CD14-positive monocyte (primary cell): ENCODE measurements at regions not wholly inside any gene's neighbourhood (a gene's known extent, or its start where the extent isn't known, plus 50 kb on each side); places are given as distances from the start of the nearest gene placed in this dataset.

Source experiments
- DNase-seq, 3 donors: peaks; one replicate each; pipeline ENCODE4 v3.0.0-alpha.2; 2011 to 2022
- H2AFZ ChIP-seq: 2 replicates; pipeline ENCODE4 v1.6.0; 2012; ENCODE audit warnings: mild to moderate bottlenecking, low read depth, low read length, inconsistent platforms; ENCODE audit not compliant: insufficient read depth, poor library complexity, severe bottlenecking
- H3K27ac ChIP-seq, 2 donors: 1 replicate in 1 of 2; 2 replicates in 1 of 2; pipeline ENCODE4 v1.5.1; 2012 to 2013; ENCODE audit warnings: low read length in 2 of 2, control low read depth in 1 of 2, inconsistent platforms in 1 of 2, low read depth in 1 of 2, mild to moderate bottlenecking in 1 of 2
- H3K27me3 ChIP-seq, 2 donors: one replicate each; pipeline versions ENCODE4 v1.6.0 to v1.6.1; 2011 to 2013; ENCODE audit warnings: low read length in 2 of 2; ENCODE audit not compliant: control insufficient read depth in 2 of 2, insufficient read depth in 2 of 2
- H3K36me3 ChIP-seq, 2 donors: replicated peaks in 1 of 2; 1 replicate in 1 of 2; 2 replicates in 1 of 2; pipeline versions ENCODE4 v1.5.1 to v1.6.1; 2012 to 2013; ENCODE audit warnings: low read length in 2 of 2, control low read depth in 1 of 2, inconsistent platforms in 1 of 2, mild to moderate bottlenecking in 1 of 2; ENCODE audit not compliant: insufficient read depth in 2 of 2, control insufficient read depth in 1 of 2
- H3K4me1 ChIP-seq, 2 donors: 1 replicate in 1 of 2; 2 replicates in 1 of 2; pipeline versions ENCODE4 v1.5.1 to v1.6.1; 2012 to 2013; ENCODE audit warnings: low read length in 2 of 2, control low read depth in 1 of 2, inconsistent platforms in 1 of 2, mild to moderate bottlenecking in 1 of 2, moderate library complexity in 1 of 2; ENCODE audit not compliant: insufficient read depth in 2 of 2, control insufficient read depth in 1 of 2
- H3K4me2 ChIP-seq: replicated peaks from 2 replicates; pipeline ENCODE3; 2012; ENCODE audit warnings: low read length, moderate library complexity, mild to moderate bottlenecking; ENCODE audit not compliant: poor library complexity, severe bottlenecking; ENCODE audit errors: extremely low read depth
- H3K4me3 ChIP-seq, 3 experiments: fragments of 200-600 bp in 1 of 3; sonication (generic) in 1 of 3; replicated peaks in 1 of 3; 1 replicate in 2 of 3; 2 replicates in 1 of 3; pipeline ENCODE4 v1.5.1; 2011 to 2013; ENCODE audit warnings: low read length in 3 of 3, mild to moderate bottlenecking in 3 of 3, control low read depth in 2 of 3, low read depth in 2 of 3, inconsistent platforms in 1 of 3, moderate library complexity in 1 of 3
- H3K79me2 ChIP-seq: 2 replicates; pipeline ENCODE4 v1.6.0; 2012; ENCODE audit warnings: mild to moderate bottlenecking, control low read depth, inconsistent platforms, low read length, moderate library complexity; ENCODE audit not compliant: insufficient read depth
- H3K9ac ChIP-seq: 2 replicates; pipeline ENCODE4 v1.6.0; 2017; ENCODE audit warnings: low read length, mild to moderate bottlenecking; ENCODE audit not compliant: insufficient read depth, poor library complexity, severe bottlenecking
- H3K9me3 ChIP-seq, 2 donors: replicated peaks in 1 of 2; 1 replicate in 1 of 2; 2 replicates in 1 of 2; pipeline versions ENCODE4 v1.5.1 to v1.6.1; 2012 to 2013; ENCODE audit warnings: low read length in 2 of 2, control low read depth in 1 of 2; ENCODE audit not compliant: control insufficient read depth in 1 of 2, insufficient read depth in 1 of 2
- H4K20me1 ChIP-seq: 2 replicates; pipeline ENCODE4 v1.6.0; 2012; ENCODE audit warnings: mild to moderate bottlenecking, low read length, control low read depth, moderate library complexity; ENCODE audit not compliant: insufficient read depth
- H3K27ac Mint-ChIP-seq, 7 donors: one replicate each; pipeline ENCODE4 v1.8.0; 2020; ENCODE audit warnings: mild to moderate bottlenecking in 7 of 7, mixed read lengths in 7 of 7, moderate library complexity in 6 of 7, inconsistent platforms in 2 of 7
- H3K27me3 Mint-ChIP-seq, 3 donors: one replicate each; pipeline ENCODE4 v1.8.0; 2021 to 2022; ENCODE audit warnings: low read depth in 3 of 3, mild to moderate bottlenecking in 3 of 3, mixed read lengths in 3 of 3, moderate library complexity in 3 of 3, inconsistent platforms in 1 of 3
- H3K36me3 Mint-ChIP-seq, 2 donors: one replicate each; pipeline ENCODE4 v1.8.0; 2020; ENCODE audit warnings: mixed read lengths in 2 of 2, inconsistent platforms in 1 of 2, mild to moderate bottlenecking in 1 of 2
- H3K4me1 Mint-ChIP-seq: one replicate; pipeline ENCODE4 v1.8.0; 2020; ENCODE audit warnings: mild to moderate bottlenecking, mixed read lengths
- H3K4me3 Mint-ChIP-seq, 2 donors: one replicate each; pipeline ENCODE4 v1.8.0; 2020; ENCODE audit warnings: mild to moderate bottlenecking in 2 of 2, mixed read lengths in 2 of 2, moderate library complexity in 1 of 2
- H3K9me3 Mint-ChIP-seq, 7 donors: one replicate each; pipeline ENCODE4 v1.8.0; 2020 to 2022; ENCODE audit warnings: mixed read lengths in 7 of 7, mild to moderate bottlenecking in 6 of 7, moderate library complexity in 6 of 7, inconsistent platforms in 2 of 7
- WGBS: methylation state at CpG from one replicate; pipeline ENCODE4 v1.1.5; 2013; ENCODE audit warnings: missing lambda C conversion rate; ENCODE audit not compliant: insufficient coverage; 5-methylcytosine and 5-hydroxymethylcytosine counted together
- intact Hi-C, 2 donors: fragments of 100-400 bp; cut with micrococcal nuclease; formaldehyde crosslinking; loops; one replicate each; pipeline versions ENCODE4 v1.15.0 to v1.15.1; 2023
- TF ChIP-seq, protein P1 (sequence below): fragments of 200-600 bp; IDR thresholded peaks from one replicate; pipeline ENCODE4 v1.8.0; 2022; ENCODE audit warnings: antibody characterized with exemption, mild to moderate bottlenecking

DNA sequence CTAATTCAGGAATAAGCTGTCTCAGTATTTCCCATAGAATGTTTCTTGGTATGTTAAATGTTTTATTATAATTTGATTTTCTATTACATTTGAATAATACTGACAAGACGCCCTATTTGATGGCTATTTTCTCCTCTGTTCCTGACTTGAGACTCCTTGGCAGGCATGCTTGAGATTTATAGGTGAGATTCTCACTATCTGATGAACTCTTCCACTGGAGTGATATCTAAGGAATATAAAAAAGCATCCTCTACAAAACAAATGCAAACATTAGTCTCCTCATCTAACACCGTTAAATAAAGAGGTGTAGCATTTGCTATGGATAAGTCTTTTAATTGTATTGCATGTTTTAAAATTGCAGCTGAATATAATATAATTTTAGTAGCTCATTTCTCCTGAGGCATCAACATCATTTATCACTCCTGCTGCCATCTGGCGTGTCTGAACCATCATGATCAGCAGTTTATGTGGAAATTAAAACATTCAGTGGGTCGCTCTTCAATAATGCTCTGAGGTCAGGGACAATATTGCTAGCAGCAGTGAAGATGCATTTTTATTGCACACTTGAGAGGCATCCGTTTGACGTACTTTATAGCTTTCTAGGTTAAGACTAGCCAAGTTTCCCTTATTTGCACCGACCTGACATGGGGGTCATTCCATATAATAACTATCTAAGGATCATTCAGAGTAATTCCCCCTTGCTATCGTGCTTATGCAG, 210.4 kb upstream of the GALNTL6 start:
- no peaks in the 10 kb centered on the region for H3K36me3 Mint-ChIP-seq
- no peak overlapping the region for H3K4me2 ChIP-seq
- no peak overlapping the region for H2AFZ ChIP-seq

DNA sequence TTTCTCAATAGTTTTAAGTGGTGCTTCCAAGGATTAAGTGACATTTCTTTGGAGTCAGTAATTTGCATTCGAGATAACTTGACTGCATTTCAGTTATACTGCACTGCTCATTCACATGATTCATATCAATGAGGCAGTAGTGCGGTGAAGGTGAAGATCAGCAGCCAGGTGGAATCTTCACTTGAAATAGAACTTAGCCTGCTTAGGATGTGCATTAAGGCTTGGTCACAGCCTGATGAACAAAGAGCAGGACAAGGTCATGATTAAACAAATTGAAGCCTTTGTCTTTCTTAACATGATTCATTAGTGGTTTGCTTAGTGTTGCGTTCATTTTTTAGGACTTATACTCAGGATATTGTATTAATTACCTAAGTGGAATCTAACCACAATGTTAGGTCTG, 212.1 kb upstream of the GALNTL6 start:
- Histone ChIP-seq H3K79me2 (no peaks in the 10 kb centered on the region), H3K9me3 (peaks cover 0 to 5% of the 10 kb centered on the region in 2 donors), H4K20me1 (no peaks in the 10 kb centered on the region), H3K9ac (no peak overlapping the region), H3K36me3 (no peaks in the 10 kb centered on the region), H3K4me1 (no peaks in the 10 kb centered on the region), H3K27me3 (no peaks in the 10 kb centered on the region), H3K4me3 (no peak overlapping the region), H2AFZ (no peak overlapping the region), H3K27ac (no peak overlapping the region), H3K4me2 (no peak overlapping the region)
- no peak for DNase-seq
- H3K4me1 Mint-ChIP-seq: no peaks in the 10 kb centered on the region
- H3K36me3 Mint-ChIP-seq: no peaks in the 10 kb centered on the region
- peaks cover 0 to 7% (median 4%) of the 10 kb centered on the region in 7 donors for H3K9me3 Mint-ChIP-seq
- H3K4me3 Mint-ChIP-seq: no peak overlapping the region
- 100% methylated on average over 1 of the region's 3 CpGs for WGBS
- H3K27me3 Mint-ChIP-seq: no peaks in the 10 kb centered on the region
- TF ChIP-seq, protein P1, sequence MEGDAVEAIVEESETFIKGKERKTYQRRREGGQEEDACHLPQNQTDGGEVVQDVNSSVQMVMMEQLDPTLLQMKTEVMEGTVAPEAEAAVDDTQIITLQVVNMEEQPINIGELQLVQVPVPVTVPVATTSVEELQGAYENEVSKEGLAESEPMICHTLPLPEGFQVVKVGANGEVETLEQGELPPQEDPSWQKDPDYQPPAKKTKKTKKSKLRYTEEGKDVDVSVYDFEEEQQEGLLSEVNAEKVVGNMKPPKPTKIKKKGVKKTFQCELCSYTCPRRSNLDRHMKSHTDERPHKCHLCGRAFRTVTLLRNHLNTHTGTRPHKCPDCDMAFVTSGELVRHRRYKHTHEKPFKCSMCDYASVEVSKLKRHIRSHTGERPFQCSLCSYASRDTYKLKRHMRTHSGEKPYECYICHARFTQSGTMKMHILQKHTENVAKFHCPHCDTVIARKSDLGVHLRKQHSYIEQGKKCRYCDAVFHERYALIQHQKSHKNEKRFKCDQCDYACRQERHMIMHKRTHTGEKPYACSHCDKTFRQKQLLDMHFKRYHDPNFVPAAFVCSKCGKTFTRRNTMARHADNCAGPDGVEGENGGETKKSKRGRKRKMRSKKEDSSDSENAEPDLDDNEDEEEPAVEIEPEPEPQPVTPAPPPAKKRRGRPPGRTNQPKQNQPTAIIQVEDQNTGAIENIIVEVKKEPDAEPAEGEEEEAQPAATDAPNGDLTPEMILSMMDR: no peak
- intact Hi-C loops: no loop called here
- H3K27ac Mint-ChIP-seq: no peak overlapping the region

More for the DNA sequence above, 210.4 kb upstream of the GALNTL6 start:
- TF ChIP-seq, protein P1: no peak
- Histone ChIP-seq H3K4me1 (no peaks in the 10 kb centered on the region), H3K79me2 (no peaks in the 10 kb centered on the region), H3K4me3 (no peak overlapping the region), H4K20me1 (no peaks in the 10 kb centered on the region), H3K36me3 (no peaks in the 10 kb centered on the region), H3K27ac (no peak overlapping the region), H3K9me3 (peaks cover 0 to 3% of the 10 kb centered on the region in 2 donors), H3K27me3 (no peaks in the 10 kb centered on the region), H3K9ac (no peak overlapping the region)
- Mint-ChIP-seq H3K4me1 (no peaks in the 10 kb centered on the region), H3K9me3 (peaks cover 0 to 8% (median 4%) of the 10 kb centered on the region in 7 donors), H3K4me3 (no peak overlapping the region), H3K27me3 (no peaks in the 10 kb centered on the region), H3K27ac (no peak overlapping the region)
- WGBS: 95% methylated on average over 4 of the region's 8 CpGs
- DNase-seq: no peak
- intact Hi-C loops: no loop called here
